OCI-LY3 (cell line): ENCODE measurements at regions not wholly inside any gene's neighbourhood (a gene's known extent, or its start where the extent isn't known, plus 50 kb on each side); places are given as distances from the start of the nearest gene placed in this dataset.

Source experiments
- CTCF ChIP-seq: fragments of 200-600, 300-600 bp; sonication (generic); IDR thresholded peaks from 2 replicates; pipeline ENCODE4 v1.5.1; 2014; ENCODE audit warnings: antibody characterized with exemption, low read length, low read depth
- EZH2phosphoT487 ChIP-seq: fragments of 200-600 bp; shearing (Covaris generic); IDR thresholded peaks from 2 replicates; pipeline ENCODE4 v1.6.1; 2018; ENCODE audit warnings: antibody characterized with exemption, mixed run types, low read depth

DNA sequence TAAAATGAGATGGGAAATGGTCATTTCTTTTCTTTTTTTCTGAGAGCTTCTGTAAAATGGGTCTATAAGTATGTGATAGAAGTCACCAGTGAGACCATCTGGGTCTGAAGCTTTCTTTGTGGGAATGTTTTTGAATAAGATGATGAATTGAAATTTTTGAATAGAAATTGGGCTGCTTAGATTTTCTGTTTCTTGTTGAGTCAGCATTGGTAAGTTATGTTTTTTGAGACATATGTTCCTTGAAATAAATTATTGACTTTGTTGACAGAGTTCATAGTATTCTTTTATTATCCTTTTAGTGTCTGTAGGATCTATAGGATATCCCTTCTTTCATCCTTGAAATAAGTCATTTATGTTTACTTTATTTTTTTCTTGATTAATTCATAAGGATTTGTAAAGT, 208.1 kb downstream of the OPA1 start:
- TF ChIP-seq CTCF = no peak
- no peak for TF ChIP-seq EZH2phosphoT487
